GM18519 (cell line): ENCODE measurements at regions not wholly inside any gene's neighbourhood (a gene's known extent, or its start where the extent isn't known, plus 50 kb on each side); places are given as distances from the start of the nearest gene placed in this dataset.
A peak's percentile ranks its signal among the peaks of the same experiment; 100 is the strongest.

Experiments used
- ATAC-seq: cut with Tn5 transposase; IDR thresholded peaks from one replicate; pipeline ENCODE4 v1.9.1; 2021; ENCODE audit warnings: mild to moderate bottlenecking, moderate library complexity; ENCODE audit not compliant: unreplicated experiment, low FRiP score

DNA sequence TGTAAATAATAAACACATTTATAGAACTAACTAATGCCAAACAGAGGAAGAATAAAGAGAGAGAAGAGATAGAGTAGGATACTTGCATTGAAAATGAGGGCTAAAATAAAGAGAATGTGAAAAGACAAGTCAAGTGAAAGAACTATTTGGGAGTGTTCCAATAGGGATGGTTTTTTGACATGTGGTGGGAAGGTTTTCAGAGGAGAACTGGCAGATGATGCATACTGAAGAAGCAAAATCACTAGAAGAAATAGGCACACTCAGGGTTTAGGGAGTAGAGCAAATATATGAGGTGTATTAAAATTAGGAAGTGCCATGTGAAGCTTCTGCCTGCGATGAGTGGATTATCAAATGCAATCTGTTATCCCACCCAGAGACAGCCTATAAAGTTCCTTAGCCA, 744.8 kb downstream of the REEP3 start:
- ATAC-seq = no peak

DNA sequence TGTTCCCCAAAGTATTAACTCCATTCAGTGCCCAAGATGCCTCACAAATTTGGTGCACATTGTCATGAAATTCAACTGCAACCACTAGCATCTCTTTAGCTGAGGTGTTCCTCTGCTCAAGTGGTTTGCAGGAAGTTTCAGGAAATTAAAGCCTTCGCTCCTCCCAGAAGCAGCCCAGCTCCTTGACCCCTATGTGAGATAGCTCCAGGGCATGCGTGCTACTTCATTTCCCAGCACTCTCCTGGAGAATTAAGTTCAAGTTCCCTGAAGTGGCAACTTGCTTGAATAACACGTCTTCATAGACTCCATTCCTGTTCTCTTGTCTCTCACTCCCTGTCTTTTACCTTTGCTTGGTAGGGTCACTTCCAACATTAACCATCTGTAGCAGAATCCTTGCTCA, 750.3 kb downstream of the REEP3 start:
- ATAC-seq = no peak

DNA sequence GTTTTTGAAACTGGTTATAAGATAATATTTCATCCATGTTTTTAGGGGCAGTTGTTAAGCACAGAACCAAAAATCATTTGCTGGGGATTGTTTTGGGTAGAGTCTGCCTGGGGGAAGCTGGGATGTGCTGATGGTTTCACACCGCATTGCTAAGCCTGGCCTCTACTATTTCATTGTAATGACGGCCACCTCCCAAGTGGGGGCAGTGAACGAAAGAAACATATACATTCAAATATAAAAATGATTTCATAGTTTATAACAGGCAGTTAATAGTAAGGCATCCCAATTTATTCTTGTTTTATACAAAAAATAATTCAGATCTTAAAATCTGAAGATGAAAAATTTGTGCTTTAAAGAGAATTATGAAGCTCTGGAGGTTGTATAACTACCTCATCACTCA, 750.8 kb downstream of the REEP3 start:
- no peak for ATAC-seq

DNA sequence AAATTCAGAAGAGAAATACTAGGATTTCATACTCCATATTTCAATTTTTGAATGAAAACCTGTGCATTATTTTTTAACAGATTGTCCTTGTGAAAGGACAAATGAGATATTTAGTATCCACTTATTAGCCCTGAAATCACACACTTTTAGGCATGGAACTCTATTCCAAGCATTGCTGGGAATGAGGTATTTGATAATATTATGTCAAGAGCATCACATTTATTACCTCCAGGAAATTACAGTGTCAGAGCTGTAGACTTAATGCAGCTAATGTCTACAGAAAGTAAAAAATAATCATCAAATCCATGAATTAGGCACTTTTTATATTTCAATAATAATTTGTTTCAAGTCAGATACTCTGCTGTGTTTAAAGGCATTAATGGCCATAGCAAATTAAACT, 753.8 kb downstream of the REEP3 start:
- no peak for ATAC-seq

DNA sequence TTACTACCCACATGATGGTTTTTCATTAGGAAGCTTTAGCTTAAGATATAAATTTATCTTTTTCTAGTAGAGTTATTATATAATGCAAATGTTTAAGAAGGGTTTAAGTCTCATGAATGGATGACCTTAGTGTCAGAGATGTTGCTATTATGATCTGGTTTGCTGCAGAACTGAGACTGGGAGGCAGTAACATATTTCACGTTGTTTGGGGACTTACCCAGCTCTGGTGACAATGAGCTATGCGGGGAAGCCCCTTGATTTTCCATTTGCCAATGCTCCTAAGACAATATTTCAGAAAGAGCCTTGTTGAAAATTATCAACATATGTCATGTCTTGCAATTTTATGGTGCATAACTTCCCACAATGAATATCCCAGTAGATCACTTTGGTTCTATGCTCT, 754.6 kb downstream of the REEP3 start:
- peak; percentile 72 for ATAC-seq

DNA sequence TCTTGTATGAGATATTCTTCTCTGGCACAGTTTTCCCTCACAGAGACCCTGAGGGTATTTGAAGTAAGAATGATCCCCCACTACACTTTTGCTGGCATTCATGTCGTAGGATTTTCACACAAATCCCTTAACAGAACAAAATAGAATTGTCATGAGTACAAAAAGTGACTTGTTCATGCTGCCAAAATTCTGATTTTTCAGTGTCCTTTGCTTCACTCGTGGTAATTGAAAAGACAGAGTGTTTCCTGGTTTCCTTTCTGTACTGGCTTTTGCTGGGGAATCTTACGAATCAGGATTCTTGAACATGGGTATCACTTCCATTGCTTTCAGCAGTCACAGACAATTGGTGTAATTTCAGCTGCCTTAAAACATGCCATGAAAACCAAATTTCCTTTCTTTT, 756.3 kb downstream of the REEP3 start:
- no peak for ATAC-seq

DNA sequence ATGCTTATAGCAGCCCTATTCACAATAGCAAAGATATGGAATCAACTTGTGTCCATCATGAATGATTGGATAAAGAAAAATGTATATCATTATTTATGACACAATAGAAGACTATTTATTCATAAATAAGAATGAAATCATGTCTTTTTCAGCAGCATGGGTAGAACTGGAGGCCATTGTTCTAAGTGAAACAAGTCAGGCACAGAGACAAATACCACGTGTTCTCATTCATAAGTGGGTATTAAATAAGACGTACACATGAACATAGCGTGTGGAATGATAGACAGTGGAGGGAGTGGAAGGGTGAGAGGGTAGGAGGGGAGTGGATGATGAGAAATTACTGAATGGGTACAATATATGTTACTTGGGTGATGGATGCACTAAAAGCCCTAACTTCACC, 762.4 kb downstream of the REEP3 start:
- no peak for ATAC-seq

DNA sequence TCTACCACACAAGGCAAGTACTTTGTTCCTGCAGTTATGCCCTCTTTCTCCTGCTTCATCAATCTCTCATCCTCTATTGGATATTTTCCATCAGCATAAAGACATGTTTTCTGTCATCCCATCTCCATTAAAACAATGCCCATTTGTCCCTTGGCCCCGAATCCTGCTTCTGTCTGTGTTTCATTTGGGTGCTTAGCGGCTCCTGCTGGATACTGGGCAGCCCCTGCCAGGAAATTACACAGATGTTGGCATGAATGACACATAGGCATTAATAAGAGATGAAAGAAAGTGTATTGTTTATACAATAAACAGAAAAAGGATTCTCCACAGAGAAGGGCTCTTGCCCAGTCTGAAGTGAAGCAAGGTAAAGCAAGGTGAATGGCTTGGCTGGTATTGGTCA, 765.3 kb downstream of the REEP3 start:
- no peak for ATAC-seq

DNA sequence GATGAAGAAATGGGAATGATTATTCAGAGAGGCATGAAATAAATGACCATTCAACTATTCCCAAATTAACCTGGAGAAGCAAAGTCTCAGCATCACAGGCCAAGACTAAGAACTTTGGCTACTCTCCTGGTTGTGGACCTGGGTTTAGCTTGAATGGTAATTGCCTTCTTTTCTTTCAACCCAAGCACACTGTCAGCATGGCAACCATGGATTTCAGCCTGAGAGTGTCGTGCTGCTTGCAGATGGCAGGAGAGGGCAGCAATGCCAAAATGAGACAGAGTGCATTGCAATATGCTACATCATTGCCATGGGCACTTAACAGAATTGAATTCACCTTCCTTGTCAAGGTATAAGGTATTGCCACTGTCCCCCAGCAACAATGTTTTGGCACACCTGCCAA, 767.2 kb downstream of the REEP3 start:
- no peak for ATAC-seq

DNA sequence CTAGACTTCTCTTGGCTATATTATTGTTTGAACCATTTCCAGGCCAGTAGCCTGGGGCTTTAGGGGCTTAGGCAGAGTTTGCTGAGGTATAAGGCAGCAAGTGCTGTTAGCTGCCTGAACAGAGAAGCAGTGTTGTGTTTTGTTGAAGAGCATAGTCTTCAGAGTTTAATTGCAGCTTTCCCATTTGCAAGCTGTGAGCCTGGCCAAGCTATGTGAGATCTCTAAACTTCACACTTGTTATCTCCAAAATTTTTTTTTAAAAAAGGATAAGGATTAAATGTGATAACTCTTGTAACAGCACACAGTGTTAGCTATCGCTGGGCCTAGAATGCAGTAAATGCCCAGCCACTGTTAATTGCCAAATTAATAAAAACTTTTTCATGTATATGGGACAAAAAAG, 782.4 kb downstream of the REEP3 start:
- ATAC-seq = no peak

DNA sequence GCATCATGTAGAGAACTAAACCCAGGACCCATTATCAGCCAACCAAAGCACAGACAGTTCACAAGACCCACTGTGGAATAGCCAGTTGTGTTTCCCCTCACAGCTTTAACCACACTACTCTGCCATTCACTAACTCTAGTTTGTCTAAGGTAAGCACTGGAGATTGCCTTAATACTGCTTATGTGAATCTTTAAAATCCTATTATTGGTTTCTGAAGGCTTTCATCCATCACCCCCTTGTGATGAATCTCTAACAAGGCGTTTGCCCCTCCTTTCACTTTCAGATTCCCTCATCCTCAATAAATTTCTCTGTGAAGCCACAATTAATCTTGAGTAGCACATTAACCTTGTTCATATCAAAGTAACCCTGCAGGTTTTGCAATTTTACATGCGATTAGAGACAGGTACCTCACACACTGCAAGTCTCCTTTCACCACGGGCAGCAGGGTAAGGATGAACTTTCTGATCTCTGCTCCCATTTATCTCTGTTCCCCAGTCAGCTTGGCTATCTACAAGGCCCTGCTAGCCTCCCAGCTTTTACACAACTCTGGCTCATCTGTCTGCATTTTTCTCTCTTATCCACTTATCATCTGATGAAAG, 785.6 kb downstream of the REEP3 start:
- ATAC-seq = no peak

DNA sequence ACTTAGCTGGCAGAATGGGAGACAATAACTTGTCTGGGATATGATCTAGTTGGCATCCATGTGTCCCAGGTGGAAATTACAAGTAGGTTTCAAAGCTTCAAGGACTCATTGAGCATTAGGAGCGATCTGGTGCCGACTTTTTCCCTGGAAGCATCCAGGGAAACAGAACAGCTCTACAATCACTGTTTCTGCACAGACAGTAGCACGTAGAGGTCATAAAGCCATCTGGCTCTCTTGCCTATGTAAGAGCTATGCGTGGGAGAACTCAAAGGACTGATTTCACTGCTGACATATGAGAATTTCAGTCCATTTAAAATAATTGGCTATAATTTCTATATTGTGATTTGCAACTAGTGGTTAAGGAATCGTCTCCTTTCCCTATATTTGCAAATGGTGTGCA, 791.7 kb downstream of the REEP3 start:
- ATAC-seq = no peak

DNA sequence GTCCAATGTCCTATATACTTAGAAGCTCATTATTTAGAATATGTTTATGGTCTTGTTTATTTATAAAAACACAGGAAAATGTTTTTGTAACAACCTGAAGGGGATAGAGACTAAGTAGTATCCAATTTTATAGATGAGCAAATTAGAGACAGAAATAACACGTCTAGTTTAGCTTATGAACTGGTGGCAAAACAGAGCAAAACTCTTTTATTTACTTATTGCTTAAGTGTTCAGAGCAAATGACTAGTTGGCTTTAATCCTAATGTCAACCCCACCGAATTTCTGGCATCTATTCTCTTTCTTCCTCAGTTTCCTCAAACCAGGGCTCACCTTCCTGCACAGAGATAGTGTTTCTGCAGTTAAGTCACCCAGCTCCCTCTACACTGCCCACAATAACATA, 792.8 kb downstream of the REEP3 start:
- no peak for ATAC-seq

DNA sequence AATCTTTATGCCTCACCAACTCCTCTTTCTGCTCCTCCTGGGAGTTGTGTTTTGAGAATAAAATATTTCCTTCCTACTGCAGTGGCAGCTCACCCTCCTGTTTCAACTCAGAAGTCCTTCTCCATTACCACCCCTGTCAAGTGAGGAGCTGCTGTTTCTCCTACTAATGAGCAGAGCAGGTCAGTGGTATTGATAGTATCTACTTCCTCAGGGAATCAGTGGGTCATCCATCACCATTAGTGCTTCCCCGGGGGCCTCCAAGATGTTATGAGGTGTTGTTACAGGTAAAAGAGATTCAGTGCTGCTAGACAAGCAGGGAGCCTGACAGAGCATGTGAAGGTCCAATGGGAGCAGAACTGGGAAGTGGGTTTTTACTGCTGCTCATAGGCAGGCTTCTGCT, 795.2 kb downstream of the REEP3 start:
- ATAC-seq = no peak

DNA sequence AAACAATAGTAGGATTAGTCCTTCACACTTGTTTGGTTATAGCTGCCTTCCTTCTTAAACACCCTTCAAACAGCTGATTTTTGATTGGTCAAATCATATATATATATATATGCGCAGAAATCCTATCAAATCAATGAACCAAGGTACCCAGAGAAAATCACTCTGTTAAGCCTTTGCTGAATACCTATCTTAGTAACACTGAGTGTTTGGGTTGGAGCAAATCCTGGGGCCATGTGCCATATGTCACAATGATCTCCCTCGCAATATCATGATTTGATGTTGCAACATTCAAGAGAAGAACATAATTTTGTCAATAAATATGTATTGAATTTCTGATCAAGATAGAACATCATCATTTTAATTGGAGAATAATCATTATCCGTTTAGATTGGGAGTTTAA, 795.6 kb downstream of the REEP3 start:
- ATAC-seq = no peak

DNA sequence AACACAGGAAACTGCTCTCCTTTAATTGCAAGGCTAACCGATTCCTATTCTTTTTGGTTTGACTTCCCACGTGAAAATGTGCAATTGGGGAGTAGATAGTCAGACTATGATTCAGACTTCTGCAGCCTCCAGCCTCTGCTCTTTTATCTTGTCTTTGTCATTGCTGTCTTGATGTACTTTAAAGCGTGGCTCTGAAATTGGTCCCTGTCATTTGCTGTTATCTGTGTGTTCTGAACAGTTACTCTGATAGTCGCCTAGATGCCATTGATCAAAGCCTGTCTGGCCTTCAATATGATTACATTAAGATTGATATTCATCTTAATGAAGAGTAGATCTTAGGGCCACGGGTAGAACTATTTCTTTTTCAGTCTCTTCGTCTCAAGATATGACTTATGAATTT, 799.2 kb downstream of the REEP3 start:
- no peak for ATAC-seq

DNA sequence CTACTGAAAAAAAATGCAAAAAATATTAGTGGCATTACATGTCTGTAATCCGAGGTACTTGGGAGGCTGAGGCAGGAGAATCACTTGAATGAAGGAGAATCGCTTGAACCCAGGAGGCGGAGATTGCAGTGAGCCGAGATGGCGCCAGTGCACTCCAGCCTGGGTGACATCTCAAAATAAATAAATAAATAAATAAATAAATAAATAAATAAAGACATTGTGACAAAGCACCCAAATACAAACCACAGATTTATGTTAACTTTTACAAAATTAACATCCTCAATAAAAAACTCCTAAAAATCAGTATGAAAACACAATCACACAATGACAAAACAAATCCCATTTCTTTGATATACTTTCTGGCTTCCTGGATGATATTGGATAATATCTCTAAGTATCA, 808.3 kb downstream of the REEP3 start:
- no peak for ATAC-seq

DNA sequence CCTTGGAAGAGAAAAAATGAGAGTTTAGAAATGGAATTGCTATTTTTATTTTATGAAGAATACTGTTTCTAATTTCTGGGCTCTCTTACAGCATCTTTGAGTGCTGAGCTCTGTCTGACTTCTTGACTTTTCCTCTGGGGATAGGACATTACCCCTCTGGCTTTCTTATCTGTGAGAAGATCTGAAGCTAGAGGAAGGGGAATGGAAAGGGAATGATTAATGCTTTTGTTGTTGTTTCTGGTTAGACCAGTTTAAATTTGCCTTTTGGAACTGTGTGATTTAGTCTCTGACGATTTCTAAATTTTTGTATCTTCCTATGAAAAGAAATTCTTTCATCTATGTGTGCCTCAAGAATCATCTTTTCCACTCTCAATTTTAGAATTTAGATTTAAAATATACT, 811.4 kb downstream of the REEP3 start:
- no peak for ATAC-seq

DNA sequence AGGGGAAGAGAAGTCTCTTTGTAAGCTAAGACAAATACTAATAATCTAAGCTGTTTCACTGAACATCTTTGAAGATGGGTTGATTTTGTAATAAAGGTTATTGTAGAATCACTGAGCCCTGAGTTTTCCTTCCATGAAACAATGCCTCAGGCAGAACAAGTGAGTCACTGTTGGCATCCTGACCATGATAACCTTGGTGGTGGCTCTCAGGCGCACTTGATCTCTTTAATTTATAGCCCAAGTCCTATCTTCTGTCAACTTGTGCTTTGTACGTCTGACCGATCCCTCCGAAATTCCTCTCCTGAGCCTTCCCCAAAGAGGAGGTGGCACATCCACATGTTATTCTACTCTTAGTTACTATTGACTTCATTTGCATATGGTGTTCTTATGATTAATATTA, 812.9 kb downstream of the REEP3 start:
- no peak for ATAC-seq

DNA sequence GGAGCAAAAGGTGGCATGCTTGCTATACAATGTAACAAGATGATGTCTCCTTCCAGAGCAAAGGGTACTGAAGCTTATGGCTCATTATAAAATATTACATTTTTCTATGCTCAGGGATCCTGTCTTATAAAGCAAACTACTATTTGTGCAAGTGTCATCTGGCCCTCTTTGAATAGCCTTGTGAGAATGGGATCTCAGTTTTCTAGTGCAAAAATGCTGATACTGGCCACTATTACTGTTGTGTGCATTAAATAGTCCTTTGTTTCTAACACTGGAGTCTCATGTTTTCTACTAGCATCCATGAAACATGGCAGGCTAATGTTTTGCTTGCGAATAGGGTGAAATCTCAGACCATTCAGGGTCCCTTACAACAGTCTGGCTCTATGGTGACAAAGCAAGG, 823.0 kb downstream of the REEP3 start:
- ATAC-seq = no peak

DNA sequence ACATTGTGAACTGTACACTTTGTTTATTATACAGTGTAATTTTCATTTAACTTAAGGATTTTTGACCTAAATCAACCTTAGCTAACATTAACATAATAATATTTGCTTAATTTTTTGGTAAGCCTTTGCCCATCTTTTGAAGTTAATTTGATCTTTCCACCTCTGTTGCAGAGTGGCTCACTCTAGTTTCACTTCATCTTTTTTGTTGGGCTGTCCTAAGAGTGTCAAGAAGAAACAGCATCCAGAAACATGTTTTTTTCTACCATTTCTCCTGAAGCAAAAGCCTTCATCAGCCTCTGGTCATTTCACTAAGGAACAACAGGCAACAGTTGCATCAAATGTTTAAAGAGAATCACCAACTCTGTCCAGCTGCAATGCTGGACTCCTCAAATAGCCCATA, 824.7 kb downstream of the REEP3 start:
- no peak for ATAC-seq

DNA sequence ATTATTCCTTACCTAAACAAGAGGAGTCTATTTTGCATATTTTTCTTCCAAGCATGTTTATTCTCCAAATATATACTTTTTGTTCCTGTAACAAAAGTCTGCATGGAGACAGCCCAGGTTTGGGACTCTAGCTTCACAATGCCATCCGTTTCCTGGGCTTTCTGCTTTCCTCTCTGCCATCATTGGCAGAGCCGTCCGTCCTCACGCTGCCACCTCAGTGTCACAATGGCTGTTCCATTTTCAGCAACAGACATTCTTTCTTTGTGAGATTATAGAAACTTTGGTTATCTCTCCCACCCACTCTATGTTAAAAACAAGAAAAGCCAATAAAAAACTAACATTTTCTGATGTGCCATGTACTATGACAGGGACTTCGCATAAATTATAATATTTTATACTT, 825.2 kb downstream of the REEP3 start:
- ATAC-seq = no peak

DNA sequence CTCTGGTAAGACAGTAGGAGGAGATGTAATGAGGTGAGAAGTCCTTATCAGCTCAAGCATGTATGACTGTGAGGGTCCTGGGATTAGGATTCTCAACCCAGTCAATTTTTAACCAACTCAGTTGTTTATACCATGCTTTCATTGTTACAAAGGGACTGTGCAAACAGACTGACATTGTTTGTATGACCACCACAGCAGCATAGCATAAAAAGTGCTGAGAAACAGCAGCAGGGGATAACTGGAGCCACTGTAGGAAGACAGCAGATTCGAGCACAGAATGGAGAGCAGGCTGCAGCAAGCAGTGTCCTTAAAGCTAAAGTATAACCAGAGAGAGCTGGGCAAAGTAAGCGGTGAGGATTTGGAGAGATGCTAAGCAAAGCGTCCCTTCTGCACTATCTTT, 829.5 kb downstream of the REEP3 start:
- no peak for ATAC-seq
